AG09309 (cell line): ENCODE measurements at regions not wholly inside any gene's neighbourhood (a gene's known extent, or its start where the extent isn't known, plus 50 kb on each side); places are given as distances from the start of the nearest gene placed in this dataset.
"Not testable (repeated sequence)": the region's sequence is repeated elsewhere in the genome, so short reads cannot be mapped to it uniquely, and the experiment has no call there.

Experiments used
- DNase-seq: peaks from one replicate; pipeline ENCODE4 v3.0.0-alpha.2; 2010; ENCODE audit warnings: low read depth
- H3K4me3 ChIP-seq: 2 replicates; pipeline ENCODE4 v1.5.1; 2011; ENCODE audit warnings: mild to moderate bottlenecking, low read depth, low read length, moderate library complexity; ENCODE audit not compliant: control insufficient read depth
- CTCF ChIP-seq: IDR thresholded peaks from 2 replicates; pipeline ENCODE4 v1.5.1; 2011; ENCODE audit warnings: mild to moderate bottlenecking, low read depth, low read length, inconsistent platforms; ENCODE audit not compliant: insufficient read depth, control insufficient read depth; ENCODE audit errors: missing control alignments

- no peak for TF ChIP-seq CTCF
These were observed 111.2 kb upstream of the PPM1J start for GRCh38 chr1:112826217-112826944.

GRCh38 chr1:112825563-112826216 is 110.6 kb upstream of the PPM1J start:
- not testable (repeated sequence) for H3K4me3 ChIP-seq, DNase-seq

More at GRCh38 chr1:112826217-112826944, 111.2 kb upstream of the PPM1J start:
- no peak for DNase-seq
- H3K4me3 ChIP-seq = no peak overlapping the region

GRCh38 chr1:112825075-112825474 is 109.9 kb upstream of the PPM1J start:
- DNase-seq, H3K4me3 ChIP-seq: not testable (repeated sequence)

GRCh38 chr1:112821307-112822063 is 106.4 kb upstream of the PPM1J start:
- H3K4me3 ChIP-seq, DNase-seq: not testable (repeated sequence)

GRCh38 chr1:112818990-112819689 is 104.0 kb upstream of the PPM1J start:
- peak; percentile 25 for DNase-seq
- TF ChIP-seq CTCF = no peak
- no peak overlapping the region for H3K4me3 ChIP-seq

- DNase-seq = no peak
These were observed 102.6 kb upstream of the PPM1J start for GRCh38 chr1:112817555-112818373.

GRCh38 chr1:112815376-112815775 is 100.2 kb upstream of the PPM1J start:
- no peak overlapping the region for H3K4me3 ChIP-seq
- no peak for DNase-seq

More at GRCh38 chr1:112817555-112818373, 102.6 kb upstream of the PPM1J start:
- TF ChIP-seq CTCF = no peak
- H3K4me3 ChIP-seq = no peak overlapping the region

GRCh38 chr1:112814645-112815044 is 99.5 kb upstream of the PPM1J start:
- H3K4me3 ChIP-seq, DNase-seq: not testable (repeated sequence)

More at GRCh38 chr1:112815376-112815775, 100.2 kb upstream of the PPM1J start:
- no peak for TF ChIP-seq CTCF
